Esophagus muscularis mucosa (tissue), 4 donors: ENCODE measurements at regions not wholly inside any gene's neighbourhood (a gene's known extent, or its start where the extent isn't known, plus 50 kb on each side); places are given as distances from the start of the nearest gene placed in this dataset.

Experiments
- DNase-seq: peaks from one replicate; pipeline ENCODE4 v3.0.0-alpha.2; 2017; ENCODE audit errors: extremely low spot score
- H3K27ac ChIP-seq, 4 donors: fragments of 200-600 bp; sonication (generic); replicated peaks in 1 of 4; 1 replicate in 3 of 4; 2 replicates in 1 of 4; pipeline ENCODE4 v1.5.1; 2016 to 2019; ENCODE audit warnings: mild to moderate bottlenecking in 1 of 4
- H3K27me3 ChIP-seq, 4 donors: fragments of 200-600 bp; sonication (generic); one replicate each; pipeline versions ENCODE4 v1.5.1 to v1.6.0; 2016 to 2019
- H3K36me3 ChIP-seq, 4 donors: fragments of 200-600 bp; sonication (generic); one replicate each; pipeline ENCODE4 v1.5.1; 2016 to 2019
- H3K4me1 ChIP-seq, 4 donors: fragments of 200-600 bp; sonication (generic); one replicate each; pipeline ENCODE4 v1.5.1; 2016 to 2019
- H3K4me3 ChIP-seq, 4 donors: fragments of 200-600 bp; sonication (generic); 1 replicate in 2 of 4; 2 replicates in 2 of 4; pipeline ENCODE4 v1.5.1; 2016 to 2019; ENCODE audit warnings: mild to moderate bottlenecking in 4 of 4, moderate library complexity in 1 of 4
- H3K9me3 ChIP-seq, 4 donors: fragments of 200-600 bp; sonication (generic); 1 replicate in 3 of 4; 2 replicates in 1 of 4; pipeline ENCODE4 v1.5.1; 2016 to 2019
- CTCF ChIP-seq, 3 experiments: fragments of 200-600 bp in 2 of 3; fragments of 450-650 bp in 1 of 3; sonication (generic) in 2 of 3; IDR thresholded peaks; one replicate each; pipeline ENCODE4 v1.5.1; 2017 to 2019; ENCODE audit warnings: antibody characterized with exemption in 3 of 3, mild to moderate bottlenecking in 2 of 3, moderate library complexity in 1 of 3
- EP300 ChIP-seq: sonication (generic); formaldehyde crosslinking; IDR thresholded peaks from one replicate; pipeline ENCODE4 v1.6.1; 2017; ENCODE audit warnings: antibody characterized with exemption
- POLR2A ChIP-seq: fragments of 450-650 bp; IDR thresholded peaks from one replicate; pipeline ENCODE4 v1.6.1; 2017; ENCODE audit warnings: antibody characterized with exemption, moderate library complexity, mild to moderate bottlenecking, low read depth
- POLR2AphosphoS5 ChIP-seq, 2 donors: sonication (generic); formaldehyde crosslinking; IDR thresholded peaks; one replicate each; pipeline ENCODE4 v1.6.1; 2017; ENCODE audit warnings: antibody characterized with exemption in 2 of 2
- WGBS: methylation state at CpG from one replicate; pipeline ENCODE4 v1.1.5; 2018; 5-methylcytosine and 5-hydroxymethylcytosine counted together
- intact Hi-C: fragments of 100-400 bp; cut with DNase I; formaldehyde crosslinking; loops from one replicate; pipeline ENCODE4 v1.15.1; 2023
- small RNA-seq, 3 donors: library from RNA; depleted of rRNA; stranded (forward); fragments of <200 nt; gene quantifications; one replicate each; pipeline ENCODE3, GENCODE V24; 2016

- peaks cover 0 to 53% (median 2%) of the 10 kb centered on the region in 4 donors for H3K27me3 ChIP-seq
- intact Hi-C loops: no loop called here
- DNase-seq: peak; percentile 29
- H3K27ac ChIP-seq: no peak overlapping the region
- TF ChIP-seq POLR2A (no peak), EP300 (no peak), CTCF (IDR thresholded peaks at IDR 0.05) (no peak), POLR2AphosphoS5 (IDR thresholded peaks at IDR 0.05) (no peak)
- WGBS: 77% methylated on average over 11 of the region's 12 CpGs
- peaks cover 0 to 9% (median 1%) of the 10 kb centered on the region in 4 donors for H3K4me1 ChIP-seq
- H3K9me3 ChIP-seq: no peaks in the 10 kb centered on the region
- H3K4me3 ChIP-seq: no peak overlapping the region
- H3K36me3 ChIP-seq: no peaks in the 10 kb centered on the region
Measured at GRCh38 chr7:155862123-155862892, 50.0 kb upstream of the SHH start.

Small RNAs in the stretch of these regions (small RNA-seq; reads per million reads assigned to genes)
- 0 reads per million in 3 donors for gene AC093813.1
- gene RF00019: 0 reads per million in 3 donors
